Activated T-cell treated with anti-CD3 and anti-CD28 coated beads for 1 hour (primary cell): ENCODE measurements at regions not wholly inside any gene's neighbourhood (a gene's known extent, or its start where the extent isn't known, plus 50 kb on each side); places are given as distances from the start of the nearest gene placed in this dataset.

Source experiments
- DNase-seq: peaks from one replicate; pipeline ENCODE4 v3.0.0-alpha.2; 2020; ENCODE audit warnings: low read depth

GRCh38 chr14:85224241-85224640, 305.7 kb upstream of the FLRT2 start:
- no peak for DNase-seq

DNA sequence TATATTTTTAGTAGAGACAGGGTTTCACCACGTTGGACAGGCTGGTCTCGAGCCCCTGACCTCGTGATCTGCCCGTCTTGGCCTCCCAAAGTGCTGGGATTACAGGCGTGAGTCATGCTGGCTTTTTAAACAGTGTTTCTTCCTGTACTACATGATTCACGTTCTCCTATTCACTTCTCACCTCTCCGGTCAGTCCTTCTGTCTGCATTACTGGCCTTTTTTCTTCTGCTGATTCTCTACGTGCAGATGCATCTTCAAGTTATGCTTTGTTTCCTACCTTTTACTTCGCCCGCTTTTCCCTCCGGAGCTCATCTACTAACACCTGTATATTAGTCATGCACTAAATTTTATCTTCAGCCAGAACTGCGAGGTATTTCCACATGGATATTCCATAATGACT, 296.2 kb upstream of the FLRT2 start:
- DNase-seq: no peak

DNA sequence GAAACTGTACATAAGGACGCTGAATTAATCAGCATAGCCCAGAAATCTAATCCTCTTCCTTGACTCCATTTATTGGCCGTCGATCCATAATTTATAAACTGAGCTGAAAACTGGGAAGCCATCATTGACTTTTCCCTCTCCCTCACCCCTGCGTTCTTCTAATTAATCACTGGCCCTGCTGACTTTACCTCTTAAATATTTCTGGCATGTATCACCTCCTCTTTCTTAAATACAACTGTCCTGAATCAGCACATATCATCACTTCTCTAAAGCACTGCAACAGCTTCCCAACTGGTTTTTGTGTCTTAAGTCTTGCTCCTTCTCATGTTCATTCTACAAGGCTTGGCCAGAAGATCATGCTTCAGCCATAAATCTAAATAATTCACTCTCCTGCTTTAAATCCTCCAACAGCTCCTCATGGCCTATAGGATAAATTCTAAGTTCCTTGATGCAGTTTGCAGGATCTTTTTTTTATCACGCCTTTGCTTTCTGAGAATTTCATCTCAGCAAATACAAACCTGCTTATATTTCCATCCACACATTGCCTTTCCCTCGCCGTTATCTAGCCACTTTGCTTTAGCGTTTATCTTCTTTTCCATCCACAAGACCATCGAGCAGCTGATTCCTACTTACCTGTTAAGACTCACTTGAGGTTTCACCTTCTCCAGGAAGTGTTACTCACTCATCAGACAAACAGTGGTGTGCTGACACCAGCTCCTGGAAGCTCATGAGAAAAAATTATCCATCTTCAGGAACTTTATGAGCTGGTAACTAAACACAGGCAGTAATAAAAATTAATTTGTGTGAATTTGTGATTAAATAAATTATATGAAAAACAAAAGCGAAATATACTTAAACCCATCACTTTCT, 295.6 kb upstream of the FLRT2 start:
- no peak for DNase-seq

DNA sequence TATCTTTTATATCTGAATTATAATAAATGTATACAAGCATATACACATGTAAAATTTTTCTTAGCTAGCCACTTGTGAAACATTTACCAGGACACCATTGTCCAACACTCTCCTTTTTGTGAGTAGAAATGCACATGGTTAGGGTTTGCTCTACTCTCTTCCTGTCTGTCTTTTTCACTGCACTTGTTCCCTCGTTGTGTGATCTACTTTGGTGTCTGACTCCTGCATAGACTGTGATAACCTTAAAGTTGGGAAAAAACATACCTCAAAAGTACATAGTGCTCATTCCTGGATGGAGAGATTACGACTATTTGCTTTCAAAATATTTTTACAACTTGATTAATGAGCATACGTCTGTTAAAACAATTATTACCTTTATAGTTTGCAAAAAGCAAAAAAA, 294.1 kb upstream of the FLRT2 start:
- no peak for DNase-seq

DNA sequence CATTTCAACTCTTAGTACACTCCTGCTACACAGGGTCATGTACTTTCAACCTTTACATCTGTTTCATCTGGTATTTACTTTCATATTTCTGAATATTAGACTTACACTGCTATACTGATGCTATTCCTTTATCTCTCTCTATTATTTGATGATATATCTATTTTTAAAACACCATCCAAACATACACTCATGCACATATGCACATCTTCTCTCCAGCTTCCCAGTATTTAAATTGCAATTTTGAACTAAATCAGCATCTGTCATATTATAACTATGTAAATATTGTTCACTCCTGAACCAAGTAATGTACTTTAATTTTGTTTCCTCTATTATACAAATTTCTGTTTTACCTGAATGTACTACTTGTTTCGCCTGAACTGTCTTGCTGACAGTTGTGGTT, 293.6 kb upstream of the FLRT2 start:
- no peak for DNase-seq

DNA sequence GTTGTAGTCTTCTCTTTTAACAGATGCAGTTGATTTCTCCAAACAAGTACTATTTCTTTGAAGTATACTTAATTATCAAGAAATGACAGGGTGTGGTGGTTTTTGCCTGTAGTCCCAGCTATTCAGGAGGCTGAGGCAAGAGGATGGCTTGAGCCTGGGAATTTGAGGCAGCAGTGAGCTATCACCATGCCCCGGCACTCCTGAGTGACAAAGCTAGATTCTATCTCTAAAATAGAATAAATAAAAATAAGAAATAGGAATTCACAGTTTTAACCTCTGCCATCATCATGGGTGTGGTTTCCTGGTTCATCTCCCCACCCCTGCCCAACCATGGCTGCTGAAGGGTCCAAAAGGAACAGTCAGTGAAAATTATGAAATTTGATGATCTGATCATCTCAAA, 290.2 kb upstream of the FLRT2 start:
- DNase-seq: no peak

DNA sequence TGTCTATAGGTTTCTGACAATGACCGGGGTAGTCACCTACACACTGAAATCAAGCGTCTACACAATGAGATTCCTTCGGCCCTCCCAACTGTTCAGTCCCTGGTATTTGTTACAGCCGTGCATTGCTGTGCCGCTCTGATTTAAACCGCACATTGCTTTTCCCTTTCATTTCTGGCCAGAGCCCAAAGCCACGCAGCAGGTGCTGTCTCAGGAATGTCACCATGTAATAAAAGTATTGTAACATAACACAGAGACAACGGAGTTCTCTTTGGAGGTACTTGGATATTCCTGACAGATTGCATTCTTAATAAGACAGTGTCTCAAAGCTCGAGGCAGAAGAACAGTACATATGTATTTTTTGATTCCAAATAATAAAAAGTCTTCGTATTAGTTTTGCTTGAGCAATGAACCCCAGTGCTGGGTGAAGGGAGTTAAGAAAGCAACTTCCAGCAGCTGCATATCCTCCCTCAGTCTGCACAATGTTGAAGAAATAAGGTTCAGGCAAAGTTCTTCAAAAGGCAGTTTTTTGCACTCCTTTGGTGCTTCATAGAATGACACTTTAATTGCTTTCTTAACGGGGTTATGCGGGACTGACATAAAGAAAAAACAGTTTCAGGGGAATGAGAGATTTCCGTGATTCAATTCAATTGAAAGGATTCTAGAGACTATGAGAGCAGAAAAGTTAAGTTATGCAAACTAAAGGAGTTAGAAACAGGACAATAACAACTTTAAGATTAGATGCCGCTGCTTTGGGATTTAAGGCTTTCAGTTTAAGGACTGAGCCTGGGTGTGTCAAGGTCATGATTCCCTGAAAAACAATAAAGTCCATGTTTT, 288.7 kb upstream of the FLRT2 start:
- no peak for DNase-seq

GRCh38 chr14:85242666-85243065, 287.3 kb upstream of the FLRT2 start:
- no peak for DNase-seq

- DNase-seq: no peak
Measured at GRCh38 chr14:85243321-85243720, 286.6 kb upstream of the FLRT2 start.

DNA sequence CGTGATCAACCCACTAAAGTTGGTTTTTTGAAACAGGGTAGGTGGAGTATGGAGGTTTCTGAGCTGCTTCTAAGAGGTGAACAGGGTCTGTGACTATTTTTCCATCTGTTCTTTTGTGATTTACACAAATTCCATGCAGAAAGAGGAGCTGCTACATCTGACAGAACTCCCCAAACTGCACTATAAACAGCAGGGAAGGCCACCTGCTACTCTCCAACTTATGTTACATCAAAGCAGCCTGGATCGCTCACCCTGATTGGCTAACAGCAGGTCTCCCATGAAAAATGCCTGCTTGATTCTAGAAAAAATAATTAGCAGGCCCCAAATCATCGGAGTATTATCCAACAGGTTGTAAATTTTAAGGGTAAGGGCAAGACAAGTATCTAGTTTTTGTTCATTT, 282.9 kb upstream of the FLRT2 start:
- no peak for DNase-seq

DNA sequence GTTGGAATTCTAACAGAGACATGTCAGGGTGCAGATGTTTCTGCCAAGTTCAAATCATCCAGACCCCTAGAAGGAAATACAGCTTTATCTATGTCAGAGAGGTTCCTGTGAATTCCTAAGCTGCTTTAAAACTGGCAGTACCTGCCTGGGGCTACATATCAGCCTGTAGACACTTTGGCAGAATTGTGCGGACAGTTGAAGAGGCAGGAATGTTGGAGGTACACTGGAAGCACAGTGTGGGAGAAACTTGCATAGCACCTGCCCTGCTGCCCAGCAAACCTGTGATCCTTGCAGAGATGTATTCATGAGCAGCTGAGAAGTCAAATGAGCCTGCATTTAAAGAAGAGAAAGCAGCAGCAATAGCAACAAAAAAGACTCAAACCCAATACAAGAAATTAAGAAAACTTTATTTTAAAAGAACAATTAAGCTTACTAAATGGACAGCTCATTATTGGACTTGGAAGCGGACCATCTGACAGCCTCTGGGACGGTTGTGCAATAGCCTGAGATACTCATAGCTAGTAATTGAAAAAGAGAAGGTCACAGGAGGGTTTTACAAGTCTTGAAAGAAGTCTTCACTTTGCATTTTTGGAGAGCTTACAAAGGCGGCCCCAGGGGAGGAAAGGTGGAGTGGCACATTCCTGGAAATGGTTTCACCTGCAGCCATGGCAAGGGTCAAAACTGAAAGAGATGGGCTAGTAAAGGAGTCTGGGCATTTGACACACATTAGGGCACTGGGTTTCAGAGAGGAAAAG, 280.9 kb upstream of the FLRT2 start:
- no peak for DNase-seq

GRCh38 chr14:85250414-85251189, 279.3 kb upstream of the FLRT2 start:
- no peak for DNase-seq

DNA sequence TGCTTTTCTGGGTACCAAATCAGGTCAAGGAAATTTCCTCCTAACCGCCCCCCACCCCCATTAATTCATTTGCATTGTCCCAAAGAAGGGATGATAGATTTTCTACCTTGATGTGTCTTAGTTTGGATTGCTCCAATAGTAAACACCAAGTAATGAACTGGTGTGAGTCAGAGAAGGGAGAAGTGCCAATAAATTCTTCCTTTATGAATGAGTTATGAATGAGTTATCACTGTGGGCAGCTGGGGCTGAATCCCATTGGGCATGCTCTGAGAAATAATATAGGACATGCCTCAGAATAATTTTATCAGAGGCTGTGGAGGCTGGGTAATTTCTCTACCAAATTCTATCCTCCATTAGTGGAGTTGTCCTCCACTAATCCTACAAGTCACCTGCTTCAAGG, 277.9 kb upstream of the FLRT2 start:
- no peak for DNase-seq

GRCh38 chr14:85254711-85255110, 275.2 kb upstream of the FLRT2 start:
- DNase-seq: no peak

- DNase-seq: no peak
Measured at GRCh38 chr14:85257287-85257686, 272.7 kb upstream of the FLRT2 start.

DNA sequence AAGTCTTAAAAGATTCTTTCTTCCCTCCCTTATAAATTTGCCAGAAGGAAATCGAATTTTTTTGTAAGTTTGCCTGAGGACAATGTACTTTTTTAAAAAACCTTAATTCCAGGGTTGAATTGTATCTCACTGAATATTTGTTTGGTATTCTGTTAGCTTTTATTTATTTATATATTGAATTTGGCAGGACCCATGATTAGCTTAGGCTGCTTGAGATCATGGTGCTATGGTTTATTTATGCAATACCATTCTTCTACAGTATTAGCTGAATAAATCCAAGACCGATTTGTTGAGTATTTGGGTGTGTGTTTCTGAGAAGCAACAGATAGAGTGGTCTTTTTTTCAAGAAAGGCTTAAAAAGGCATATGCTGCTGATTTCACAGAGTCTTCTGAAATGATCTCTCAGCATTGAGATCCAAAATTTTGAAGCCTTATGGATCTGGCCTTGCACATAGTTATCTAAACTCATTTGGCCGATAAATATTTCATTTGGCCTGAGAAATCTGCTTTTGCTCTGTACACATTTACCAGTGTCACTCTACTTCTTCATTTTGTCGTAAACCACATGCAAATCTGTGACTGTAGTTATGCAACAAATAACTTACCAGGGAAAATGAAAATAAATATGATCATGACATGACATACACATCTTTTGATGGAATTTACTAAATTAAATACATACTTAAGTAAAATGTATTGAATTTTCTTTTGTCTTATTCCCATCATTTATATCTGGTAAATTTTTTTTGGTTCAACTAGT, 265.8 kb upstream of the FLRT2 start:
- DNase-seq: no peak

DNA sequence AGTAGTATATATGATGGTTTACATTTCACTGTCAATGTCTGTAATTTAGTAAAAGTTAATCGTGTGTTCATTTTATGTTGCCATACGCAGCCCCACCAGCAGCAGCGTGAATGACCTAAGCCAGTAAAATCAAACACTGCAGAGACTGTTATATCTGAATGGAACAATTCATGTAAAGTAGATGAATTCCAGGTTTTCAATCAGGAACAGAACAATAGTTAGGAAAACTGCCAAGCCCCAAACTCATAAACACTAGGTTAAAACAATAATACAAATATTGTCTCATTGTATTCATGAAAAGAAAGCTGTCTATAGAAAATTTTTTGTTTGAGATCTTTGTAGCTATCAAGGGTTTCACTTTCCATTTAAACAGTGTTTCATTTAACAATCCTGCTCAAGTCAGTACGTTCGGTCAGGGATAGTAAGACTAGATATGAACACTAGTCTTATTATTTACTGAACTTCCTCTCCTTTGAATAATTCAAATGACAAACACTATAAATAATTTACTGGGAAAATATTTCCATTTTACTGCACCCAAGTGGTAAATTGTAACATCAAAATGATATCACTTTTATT, 256.8 kb upstream of the FLRT2 start:
- no peak for DNase-seq

GRCh38 chr14:85273952-85274351, 256.0 kb upstream of the FLRT2 start:
- DNase-seq: no peak

- DNase-seq: no peak
Measured at GRCh38 chr14:85276161-85276978, 253.6 kb upstream of the FLRT2 start.

DNA sequence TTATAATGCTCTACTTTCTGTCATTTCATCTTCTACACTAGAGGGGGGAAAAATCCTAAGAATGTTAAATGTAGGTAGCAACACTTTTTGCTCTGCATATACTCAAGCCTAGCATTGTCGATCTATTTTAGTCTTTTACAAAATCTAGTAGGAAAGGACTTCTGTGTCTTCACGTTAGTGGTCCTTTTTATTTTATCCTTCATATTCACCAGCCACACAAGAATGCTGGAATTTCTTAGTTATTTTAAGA, 253.0 kb upstream of the FLRT2 start:
- DNase-seq: no peak
